Hepatocyte (in vitro differentiated cells): ENCODE measurements at regions not wholly inside any gene's neighbourhood (a gene's known extent, or its start where the extent isn't known, plus 50 kb on each side); places are given as distances from the start of the nearest gene placed in this dataset.

ENCODE experiments used
- DNase-seq: peaks from one replicate; pipeline ENCODE4 v3.0.0-alpha.2; 2016; ENCODE audit warnings: low spot score
- H2AFZ ChIP-seq: fragments of 200-600 bp; sonication (generic); 2 replicates; pipeline ENCODE4 v1.6.0; 2016; ENCODE audit warnings: antibody characterized with exemption, mild to moderate bottlenecking
- H3K27ac ChIP-seq: fragments of 200-600 bp; sonication (generic); 2 replicates; pipeline ENCODE4 v1.5.1; 2016; ENCODE audit warnings: mild to moderate bottlenecking
- H3K27me3 ChIP-seq: fragments of 200-600 bp; sonication (generic); 2 replicates; pipeline ENCODE4 v1.6.1; 2016
- H3K36me3 ChIP-seq: fragments of 200-600 bp; sonication (generic); replicated peaks from 2 replicates; pipeline ENCODE4 v1.5.1; 2016; ENCODE audit warnings: low read depth; ENCODE audit not compliant: insufficient read depth
- H3K4me1 ChIP-seq: fragments of 200-600 bp; sonication (generic); 2 replicates; pipeline ENCODE4 v1.5.1; 2016; ENCODE audit warnings: mild to moderate bottlenecking, moderate library complexity; ENCODE audit not compliant: insufficient read depth
- H3K4me2 ChIP-seq: fragments of 200-600 bp; sonication (generic); 2 replicates; pipeline ENCODE4 v1.6.0; 2016
- H3K4me3 ChIP-seq: fragments of 200-600 bp; sonication (generic); 2 replicates; pipeline ENCODE4 v1.5.1; 2016; ENCODE audit warnings: mild to moderate bottlenecking
- H3K79me2 ChIP-seq: fragments of 200-600 bp; sonication (generic); 2 replicates; pipeline ENCODE4 v1.6.0; 2017; ENCODE audit warnings: mild to moderate bottlenecking
- H3K9me2 ChIP-seq: fragments of 200-600 bp; sonication (generic); replicated peaks from 2 replicates; pipeline ENCODE4 v1.6.0; 2017; ENCODE audit warnings: mild to moderate bottlenecking; ENCODE audit not compliant: insufficient read depth
- H3K9me3 ChIP-seq: fragments of 200-600 bp; sonication (generic); 2 replicates; pipeline ENCODE4 v1.5.1; 2016; ENCODE audit warnings: low read depth, mild to moderate bottlenecking
- H4K20me1 ChIP-seq: fragments of 200-600 bp; sonication (generic); 2 replicates; pipeline ENCODE4 v1.6.0; 2016; ENCODE audit warnings: mild to moderate bottlenecking; ENCODE audit not compliant: insufficient read depth, poor library complexity, severe bottlenecking
- EZH2 ChIP-seq: fragments of 200-600 bp; sonication (generic); IDR thresholded peaks from 2 replicates; pipeline ENCODE4 v1.6.1; 2016; ENCODE audit warnings: antibody characterized with exemption, mild to moderate bottlenecking, borderline replicate concordance
- EZH2phosphoT487 ChIP-seq: fragments of 200-600 bp; sonication (generic); IDR thresholded peaks from one replicate; pipeline ENCODE4 v1.6.1; 2018; ENCODE audit warnings: antibody characterized with exemption, mild to moderate bottlenecking, low read depth, moderate library complexity; ENCODE audit not compliant: unreplicated experiment, severe bottlenecking
- WGBS: methylation state at CpG from one replicate; pipeline ENCODE4 v1.1.6; 2016; ENCODE audit warnings: low lambda C conversion rate; ENCODE audit errors: missing lambda C conversion rate; 5-methylcytosine and 5-hydroxymethylcytosine counted together
- TF ChIP-seq, protein P1 (sequence below): fragments of 200-600 bp; sonication (generic); IDR thresholded peaks from 2 replicates; pipeline ENCODE4 v1.5.1; 2016; ENCODE audit warnings: antibody characterized with exemption, mild to moderate bottlenecking; ENCODE audit not compliant: poor library complexity

DNA sequence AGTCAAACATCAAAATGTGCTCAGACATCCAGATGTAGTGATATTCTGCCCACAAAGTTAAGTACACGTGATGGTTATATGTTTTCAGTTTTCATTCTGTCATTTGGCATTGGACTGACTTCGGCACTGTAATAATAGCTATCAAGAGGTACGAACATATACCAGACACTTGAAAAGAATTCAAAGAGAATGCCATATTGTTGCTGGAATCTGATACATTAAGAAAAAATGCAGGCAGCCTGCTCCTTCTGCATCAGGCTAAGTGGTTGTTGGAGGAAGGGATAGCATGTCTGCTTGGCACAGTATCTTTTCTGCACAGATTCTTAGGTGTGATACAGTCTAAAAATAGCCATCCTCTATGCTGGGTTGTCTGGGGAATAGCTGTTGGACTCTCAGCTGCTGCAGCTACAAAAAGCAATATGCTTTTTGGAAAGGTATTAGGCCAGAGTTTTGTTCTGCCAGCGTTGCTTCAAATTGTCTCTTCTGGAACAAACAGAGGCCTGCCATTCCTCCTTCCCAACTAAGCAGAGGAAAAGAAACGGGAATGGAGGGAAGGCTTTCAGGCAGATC is 892.6 kb downstream of the TBC1D22A start:
- no peak for DNase-seq
- Histone ChIP-seq H3K27me3 (no peaks in the 10 kb centered on the region), H4K20me1 (no peaks in the 10 kb centered on the region), H2AFZ (no peak overlapping the region), H3K27ac (no peak overlapping the region), H3K36me3 (no peaks in the 10 kb centered on the region), H3K4me1 (no peaks in the 10 kb centered on the region), H3K9me2 (no peaks in the 10 kb centered on the region), H3K79me2 (no peaks in the 10 kb centered on the region), H3K4me2 (no peak overlapping the region), H3K9me3 (no peaks in the 10 kb centered on the region), H3K4me3 (no peak overlapping the region)
- 75% methylated on average over 5 of the region's 5 CpGs for WGBS
- TF ChIP-seq EZH2 (no peak), EZH2phosphoT487 (no peak)
- TF ChIP-seq, protein P1, sequence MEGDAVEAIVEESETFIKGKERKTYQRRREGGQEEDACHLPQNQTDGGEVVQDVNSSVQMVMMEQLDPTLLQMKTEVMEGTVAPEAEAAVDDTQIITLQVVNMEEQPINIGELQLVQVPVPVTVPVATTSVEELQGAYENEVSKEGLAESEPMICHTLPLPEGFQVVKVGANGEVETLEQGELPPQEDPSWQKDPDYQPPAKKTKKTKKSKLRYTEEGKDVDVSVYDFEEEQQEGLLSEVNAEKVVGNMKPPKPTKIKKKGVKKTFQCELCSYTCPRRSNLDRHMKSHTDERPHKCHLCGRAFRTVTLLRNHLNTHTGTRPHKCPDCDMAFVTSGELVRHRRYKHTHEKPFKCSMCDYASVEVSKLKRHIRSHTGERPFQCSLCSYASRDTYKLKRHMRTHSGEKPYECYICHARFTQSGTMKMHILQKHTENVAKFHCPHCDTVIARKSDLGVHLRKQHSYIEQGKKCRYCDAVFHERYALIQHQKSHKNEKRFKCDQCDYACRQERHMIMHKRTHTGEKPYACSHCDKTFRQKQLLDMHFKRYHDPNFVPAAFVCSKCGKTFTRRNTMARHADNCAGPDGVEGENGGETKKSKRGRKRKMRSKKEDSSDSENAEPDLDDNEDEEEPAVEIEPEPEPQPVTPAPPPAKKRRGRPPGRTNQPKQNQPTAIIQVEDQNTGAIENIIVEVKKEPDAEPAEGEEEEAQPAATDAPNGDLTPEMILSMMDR, result no peak

DNA sequence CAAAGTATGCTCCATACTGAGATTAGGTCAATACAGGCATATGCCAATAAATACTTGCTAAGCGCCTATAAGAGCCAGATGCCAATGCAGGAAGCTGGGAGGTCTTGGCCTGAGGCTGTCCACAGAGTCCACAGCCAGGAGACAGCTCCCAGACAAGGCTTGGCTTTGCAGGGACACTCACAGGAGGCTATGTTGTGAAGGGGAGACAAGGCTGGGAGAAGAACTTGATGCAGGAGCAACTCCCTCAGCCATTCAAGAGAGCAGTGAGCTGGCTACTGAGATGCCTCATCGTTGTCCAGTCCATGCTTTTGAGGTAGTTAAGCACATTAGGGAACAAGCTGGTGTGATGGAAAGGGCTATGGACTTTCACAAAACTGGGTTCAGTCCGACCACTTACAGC is 891.5 kb downstream of the TBC1D22A start:
- Histone ChIP-seq H4K20me1 (no peaks in the 10 kb centered on the region), H3K27me3 (no peaks in the 10 kb centered on the region), H3K27ac (no peak overlapping the region), H3K36me3 (no peaks in the 10 kb centered on the region), H3K9me2 (no peaks in the 10 kb centered on the region), H3K79me2 (no peaks in the 10 kb centered on the region), H2AFZ (no peak overlapping the region), H3K9me3 (no peaks in the 10 kb centered on the region), H3K4me1 (no peaks in the 10 kb centered on the region), H3K4me2 (no peak overlapping the region), H3K4me3 (no peak overlapping the region)
- TF ChIP-seq EZH2phosphoT487, result no peak
- TF ChIP-seq EZH2, result no peak
- TF ChIP-seq, protein P1, result no peak
- WGBS, result 72% methylated on average over 3 of the region's 3 CpGs
- no peak for DNase-seq

DNA sequence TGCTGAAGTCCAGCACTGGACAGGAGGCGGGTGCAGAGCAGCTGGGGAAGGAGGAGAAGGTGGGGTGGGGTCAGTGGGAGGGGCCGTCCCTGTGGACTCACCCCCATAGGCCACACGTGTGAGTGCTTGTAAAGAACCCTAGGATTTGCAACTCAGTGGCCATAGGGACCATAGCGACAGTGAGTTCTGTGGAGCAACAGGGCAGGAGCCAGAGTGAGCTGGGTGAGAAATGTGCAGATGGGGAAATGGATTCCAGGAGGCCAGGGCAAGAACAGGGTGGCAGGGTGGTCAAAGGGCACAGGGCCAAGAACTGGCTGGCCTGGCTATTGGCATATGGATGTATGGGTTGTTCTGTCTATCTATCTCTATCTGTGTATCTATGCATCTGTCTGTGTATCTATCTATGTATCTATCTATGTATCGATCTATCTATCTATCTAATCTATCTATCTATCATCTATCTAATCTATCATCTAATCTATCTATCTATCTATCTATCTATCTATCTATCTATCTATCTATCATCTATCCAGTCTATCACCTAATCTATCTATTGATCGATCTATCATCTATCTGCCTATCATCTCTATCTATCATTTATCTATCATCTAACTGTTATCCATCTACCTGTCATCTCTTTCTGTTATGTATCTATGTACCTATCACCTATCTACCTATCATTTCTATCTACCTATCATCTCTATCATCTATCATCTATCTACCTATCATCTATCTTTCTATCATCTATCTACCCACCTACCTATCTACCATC is 889.0 kb downstream of the TBC1D22A start:
- Histone ChIP-seq H3K4me2 (no peak overlapping the region), H3K9me3 (no peaks in the 10 kb centered on the region), H3K36me3 (no peaks in the 10 kb centered on the region), H3K27ac (no peak overlapping the region), H2AFZ (no peak overlapping the region), H3K4me3 (no peak overlapping the region), H3K9me2 (no peaks in the 10 kb centered on the region), H3K27me3 (no peaks in the 10 kb centered on the region), H3K79me2 (no peaks in the 10 kb centered on the region), H3K4me1 (no peaks in the 10 kb centered on the region), H4K20me1 (no peaks in the 10 kb centered on the region)
- no peak for DNase-seq
- WGBS, result 86% methylated on average over 5 of the region's 6 CpGs
- TF ChIP-seq EZH2, result no peak
- TF ChIP-seq EZH2phosphoT487, result no peak
- TF ChIP-seq, protein P1, result no peak
